ENCODE measurements at regions not wholly inside any gene's neighbourhood (a gene's known extent, or its start where the extent isn't known, plus 50 kb on each side); places are given as distances from the start of the nearest gene placed in this dataset.

GRCh38 chr11:112519751-112520150 is 259.1 kb upstream of the PLET1 start:
- no peak for TF ChIP-seq CTCF (IDR thresholded peaks at IDR 0.05)
- TF ChIP-seq ZFX (IDR thresholded peaks at IDR 0.05; ENCODE audit: borderline replicate concordance), result no peak
